GM21619 (cell line): ENCODE measurements at regions not wholly inside any gene's neighbourhood (a gene's known extent, or its start where the extent isn't known, plus 50 kb on each side); places are given as distances from the start of the nearest gene placed in this dataset.

Experiments used
- ATAC-seq: cut with Tn5 transposase; IDR thresholded peaks from one replicate; pipeline ENCODE4 v1.9.1; 2021; ENCODE audit not compliant: unreplicated experiment

DNA sequence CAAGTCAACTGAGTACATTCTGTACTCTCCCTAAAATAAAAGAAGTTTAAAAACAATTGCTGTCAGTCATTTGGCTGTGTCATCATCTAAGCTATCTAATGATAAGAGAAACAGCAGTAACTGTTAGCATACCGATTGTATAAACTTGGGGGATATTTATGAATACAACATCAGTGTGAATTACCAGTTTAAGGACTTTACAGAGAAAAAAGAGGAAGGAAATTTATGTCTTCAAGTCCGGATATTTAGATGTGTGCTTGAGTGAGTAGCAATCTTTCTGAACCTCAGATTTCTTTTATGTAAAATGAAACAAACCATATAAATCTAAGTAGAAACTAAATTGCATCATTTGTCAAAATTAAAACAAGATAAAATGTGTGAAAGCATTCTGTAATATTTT, 1557.0 kb downstream of the MRPL39 start:
- no peak for ATAC-seq

DNA sequence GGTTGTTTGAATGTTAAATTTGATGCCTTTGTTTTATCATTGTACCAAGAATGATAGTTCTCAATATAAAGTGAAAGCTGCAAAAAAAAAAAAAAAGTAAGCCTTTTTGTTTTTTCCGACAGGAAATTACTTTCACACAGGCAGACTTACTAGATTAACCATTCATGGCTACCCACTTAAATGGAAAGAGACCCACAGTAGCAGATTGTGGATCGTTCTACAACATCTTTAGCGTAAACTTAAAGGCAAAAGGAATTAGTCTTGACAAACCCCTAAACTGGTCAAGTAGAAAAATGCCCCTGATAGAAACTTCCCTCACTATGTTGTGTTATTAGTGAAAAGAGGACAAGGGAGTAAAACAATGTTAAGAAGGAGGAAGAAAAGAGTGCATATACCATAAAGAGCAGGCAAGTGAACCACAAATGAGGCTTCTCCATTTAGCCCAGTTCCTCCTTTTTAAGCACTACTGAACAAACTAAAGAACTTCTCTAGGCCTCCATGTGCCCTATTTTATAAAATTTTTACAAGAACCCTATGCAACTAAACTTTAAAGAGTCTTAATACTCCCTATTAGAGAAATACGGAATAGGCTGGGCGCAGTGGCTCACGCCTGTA, 1560.3 kb downstream of the MRPL39 start:
- ATAC-seq, result no peak

DNA sequence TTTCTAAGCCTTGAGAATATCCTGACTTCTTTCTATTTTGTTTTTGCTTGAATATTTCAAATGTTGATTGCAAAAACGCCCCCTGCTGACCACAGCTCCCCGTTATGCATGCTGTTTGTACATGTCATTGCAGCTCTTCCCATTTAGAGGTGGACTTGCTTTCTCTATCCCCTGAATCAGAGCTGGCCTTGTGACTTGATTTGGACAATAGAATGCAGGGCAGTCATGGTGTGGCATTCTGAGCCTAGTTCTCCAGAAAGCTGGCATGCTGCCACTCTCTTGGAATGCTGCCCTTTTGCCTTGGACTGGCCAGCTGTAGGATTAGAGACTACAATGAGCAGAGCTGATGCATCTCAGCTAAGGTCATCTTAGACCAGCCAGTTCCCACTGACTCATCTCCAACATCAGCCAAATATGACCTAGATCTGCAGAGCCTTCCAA, 1561.5 kb downstream of the MRPL39 start:
- no peak for ATAC-seq

DNA sequence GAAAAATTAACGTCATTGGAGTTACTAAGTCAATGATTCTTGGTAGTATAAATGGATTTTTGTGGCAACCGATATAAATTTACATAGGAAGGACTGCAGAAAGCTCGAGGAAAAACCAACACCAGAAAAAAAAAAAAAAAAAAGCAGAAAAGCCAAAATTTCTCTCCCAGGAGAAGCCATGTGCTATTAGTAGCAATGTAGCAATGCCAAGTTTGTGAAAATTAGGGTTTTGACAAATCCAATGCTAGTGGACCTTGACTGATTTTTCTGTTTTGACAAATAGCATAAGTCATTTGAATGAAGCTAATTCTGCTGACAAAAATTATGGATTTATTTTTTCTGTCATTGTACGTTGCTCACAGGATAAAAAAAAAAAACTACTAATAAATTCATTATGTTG, 1561.9 kb downstream of the MRPL39 start:
- ATAC-seq, result no peak

DNA sequence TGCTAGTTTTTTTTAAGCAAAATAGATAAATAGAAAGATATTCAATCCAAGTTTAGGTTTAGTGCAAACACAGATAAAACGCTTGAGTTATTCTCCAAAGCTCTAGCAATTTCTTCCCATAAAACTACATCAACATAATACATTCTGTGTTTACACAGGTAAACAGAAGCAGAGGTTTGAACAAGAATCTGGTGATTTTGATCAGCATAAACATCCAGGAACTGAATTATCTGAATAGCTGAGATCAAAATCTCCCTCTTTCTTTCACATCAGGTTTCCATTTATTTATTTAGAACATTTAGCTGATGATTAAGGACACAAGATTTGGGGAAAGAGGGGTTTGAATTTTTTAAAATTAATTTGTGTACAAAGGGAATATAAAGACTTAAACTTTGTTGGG, 1564.6 kb downstream of the MRPL39 start:
- ATAC-seq, result no peak

DNA sequence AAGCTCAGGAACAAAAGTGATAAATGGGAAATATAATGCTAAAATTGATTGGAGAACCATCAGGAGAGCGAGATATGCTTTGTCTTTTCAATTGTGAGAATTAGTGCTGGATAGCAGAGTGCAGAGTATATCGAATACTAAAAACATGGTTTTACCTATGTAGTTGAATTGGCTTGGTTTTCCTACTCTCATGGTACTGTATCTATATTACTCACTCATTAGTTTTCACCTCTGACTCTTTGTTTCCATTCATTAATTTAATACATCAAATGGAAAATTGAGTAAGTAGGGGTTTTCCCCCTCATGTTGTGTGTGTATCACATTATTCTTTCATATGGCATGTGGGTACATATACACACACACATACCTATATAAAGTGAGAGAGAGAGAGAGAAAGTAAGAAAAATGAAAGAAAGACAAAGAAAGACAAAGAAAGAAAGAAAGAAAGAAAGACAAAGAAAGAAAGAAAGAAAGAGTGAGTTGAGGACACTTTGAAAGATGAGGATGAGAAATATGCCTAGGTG, 1574.5 kb downstream of the MRPL39 start:
- ATAC-seq, result no peak

DNA sequence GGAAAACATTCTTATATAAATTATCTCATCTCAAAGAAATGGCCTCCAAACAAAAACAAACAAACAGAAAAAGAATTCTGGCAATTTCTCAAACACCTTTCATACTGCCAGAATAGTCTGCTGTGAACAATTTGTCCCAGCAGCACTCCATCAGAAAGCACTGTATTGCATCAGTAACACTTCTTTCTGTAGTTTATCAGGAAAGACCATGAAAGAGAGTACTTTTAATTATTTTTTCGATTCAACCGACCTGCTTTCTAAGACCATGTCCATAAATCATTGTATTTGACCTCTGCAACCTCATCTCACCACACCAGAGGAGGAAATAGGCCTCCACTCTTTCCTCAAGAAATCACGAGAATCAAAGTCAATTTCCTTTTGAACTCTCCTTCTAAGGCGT, 1579.9 kb downstream of the MRPL39 start:
- ATAC-seq, result no peak

DNA sequence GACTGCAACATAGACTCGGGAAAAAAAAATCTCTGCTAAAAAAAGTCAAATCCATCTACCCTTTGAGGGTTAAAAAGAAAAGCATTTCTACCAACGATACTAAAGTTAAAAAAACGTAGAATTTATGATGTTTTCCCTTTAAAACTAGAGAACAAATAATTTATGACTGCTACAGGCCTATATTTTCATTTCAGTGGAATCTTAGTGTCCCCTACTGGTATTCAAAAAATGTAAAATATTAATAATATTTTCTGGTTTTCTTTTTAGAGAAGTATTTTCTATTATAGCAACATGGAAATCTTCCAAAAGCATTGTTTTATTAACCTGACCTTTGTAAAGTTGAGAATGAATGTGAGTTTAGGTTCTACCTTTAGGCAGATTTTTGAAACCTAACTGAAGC, 1582.2 kb downstream of the MRPL39 start:
- no peak for ATAC-seq

DNA sequence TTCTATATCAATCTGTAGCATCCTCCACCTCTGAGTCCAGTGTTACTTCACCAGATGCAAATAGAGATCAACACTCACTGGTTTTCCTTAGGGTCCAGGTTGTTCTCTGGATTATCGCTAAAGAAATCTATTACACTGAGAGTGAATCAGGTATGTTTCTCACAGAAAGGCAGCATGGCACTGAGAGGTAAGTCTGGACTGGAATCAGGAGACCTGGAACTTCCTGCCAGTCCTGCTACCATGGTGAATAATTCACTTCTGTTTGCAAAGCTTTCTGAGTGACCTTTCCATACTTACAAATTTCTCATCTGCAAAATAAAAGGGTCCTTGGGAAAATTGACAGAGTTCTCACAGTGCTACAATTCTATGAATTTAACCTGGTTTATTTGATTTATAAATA, 1583.3 kb downstream of the MRPL39 start:
- no peak for ATAC-seq

DNA sequence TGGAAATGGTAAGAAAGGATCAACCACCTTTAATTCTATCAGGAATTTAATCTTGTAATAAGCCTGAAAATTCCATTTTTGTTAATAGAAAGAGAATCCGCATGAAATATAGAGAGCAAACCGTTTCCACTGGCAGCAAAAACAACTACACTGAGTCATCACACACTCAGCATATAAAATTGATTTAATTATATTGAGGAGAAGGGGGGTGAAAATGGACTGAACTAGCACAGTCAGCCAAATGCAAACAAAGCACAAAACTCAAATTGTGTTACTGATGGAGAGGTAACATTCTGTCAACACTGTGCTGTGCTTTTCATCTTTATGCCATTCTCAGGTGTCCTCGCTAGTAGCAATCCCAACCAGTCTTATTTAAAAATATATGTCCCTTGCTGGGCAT, 1583.9 kb downstream of the MRPL39 start:
- ATAC-seq, result no peak

DNA sequence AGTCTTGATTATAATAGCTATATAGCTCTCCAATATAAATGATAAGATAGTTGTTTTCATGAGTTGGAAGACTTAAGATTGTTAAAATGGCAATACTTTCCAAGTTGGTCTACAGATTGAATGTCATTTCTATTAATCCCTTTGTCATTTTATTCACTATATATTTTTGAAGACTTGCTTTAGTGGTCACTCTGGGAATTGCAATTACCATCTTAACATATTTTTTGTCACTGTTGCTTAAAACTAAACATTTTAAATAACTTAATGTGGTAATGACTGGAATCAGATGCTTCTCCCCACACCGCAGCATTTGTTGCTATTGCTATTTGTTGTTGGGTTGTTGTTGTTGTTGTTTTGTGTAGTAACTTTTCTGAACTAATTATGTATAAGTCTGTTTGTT, 1592.9 kb downstream of the MRPL39 start:
- no peak for ATAC-seq

DNA sequence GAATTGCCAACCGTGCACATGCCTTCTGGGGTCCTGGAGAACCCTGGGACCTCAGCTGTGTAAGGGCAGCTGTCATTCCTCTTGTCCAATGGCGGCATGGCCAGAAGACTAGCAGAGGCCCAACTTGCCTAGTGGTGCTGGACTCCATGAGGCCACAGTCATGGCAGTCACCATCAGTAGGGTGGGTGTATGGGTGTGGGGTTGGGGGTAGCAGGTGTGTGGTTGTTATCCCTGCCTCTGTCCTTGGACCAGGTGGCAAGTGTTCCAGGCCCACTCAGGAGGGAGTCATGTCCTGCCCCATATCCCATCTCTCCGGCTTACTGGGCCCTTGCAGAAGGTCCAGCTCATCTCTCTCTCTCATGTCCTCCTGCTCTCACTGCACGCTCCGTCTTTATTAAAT, 1596.2 kb downstream of the MRPL39 start:
- ATAC-seq, result no peak

DNA sequence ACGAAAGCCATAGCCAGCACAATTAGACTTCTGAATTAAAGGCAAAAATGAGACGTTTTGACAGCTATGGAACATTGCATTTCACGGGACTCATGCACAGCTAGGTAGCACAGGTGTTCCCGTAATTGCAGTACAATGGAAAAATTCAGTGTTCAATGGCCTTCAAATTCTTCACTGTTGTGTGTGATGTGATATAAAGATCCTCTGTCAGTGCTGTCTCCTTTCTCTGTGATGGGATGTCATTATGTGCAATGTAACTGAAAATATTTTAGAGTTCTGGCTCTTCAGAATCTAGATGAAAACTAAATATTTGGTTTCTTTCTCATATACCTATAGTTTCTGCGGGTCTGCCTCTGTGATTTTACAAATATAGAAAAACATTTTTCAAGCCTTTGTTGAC, 1599.7 kb downstream of the MRPL39 start:
- ATAC-seq, result no peak

DNA sequence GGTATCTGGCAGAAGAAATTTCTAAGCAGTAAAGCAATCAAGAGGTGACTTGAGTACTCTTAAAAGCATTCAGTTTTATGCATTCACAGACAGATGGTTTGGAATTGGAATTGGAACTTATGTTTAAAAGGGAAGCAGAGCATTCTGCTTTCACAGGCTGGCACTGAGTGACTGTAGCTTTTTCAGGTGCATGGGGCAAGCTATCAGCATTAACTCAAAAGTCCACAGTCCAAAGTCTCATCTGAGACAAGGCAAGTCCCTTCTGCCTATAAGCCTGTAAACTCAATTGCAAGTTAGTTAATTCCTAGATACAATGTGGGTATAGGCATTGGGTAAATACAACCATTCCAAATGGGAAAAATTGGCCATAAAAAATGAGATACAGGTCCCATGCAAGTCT, 1620.3 kb downstream of the MRPL39 start:
- ATAC-seq, result no peak

DNA sequence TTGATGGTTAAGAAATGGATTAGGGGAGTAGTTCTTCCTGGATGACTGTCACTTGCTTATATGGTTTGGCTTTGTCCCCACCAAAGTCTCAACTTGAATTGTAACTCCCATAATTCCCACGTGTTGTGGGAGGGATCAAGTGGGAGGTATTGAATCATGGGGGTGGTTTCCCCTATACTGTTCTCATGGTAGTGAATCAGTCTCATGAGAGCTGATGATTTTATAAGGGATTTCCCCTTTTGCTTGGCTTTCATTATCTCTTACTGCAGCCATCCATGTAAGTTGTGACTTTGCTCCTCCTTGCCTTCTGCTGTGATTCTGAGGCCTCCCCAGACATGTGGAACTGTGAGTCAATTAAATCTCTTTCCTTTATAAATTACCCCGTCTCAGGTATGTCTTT, 1621.1 kb downstream of the MRPL39 start:
- ATAC-seq, result no peak

DNA sequence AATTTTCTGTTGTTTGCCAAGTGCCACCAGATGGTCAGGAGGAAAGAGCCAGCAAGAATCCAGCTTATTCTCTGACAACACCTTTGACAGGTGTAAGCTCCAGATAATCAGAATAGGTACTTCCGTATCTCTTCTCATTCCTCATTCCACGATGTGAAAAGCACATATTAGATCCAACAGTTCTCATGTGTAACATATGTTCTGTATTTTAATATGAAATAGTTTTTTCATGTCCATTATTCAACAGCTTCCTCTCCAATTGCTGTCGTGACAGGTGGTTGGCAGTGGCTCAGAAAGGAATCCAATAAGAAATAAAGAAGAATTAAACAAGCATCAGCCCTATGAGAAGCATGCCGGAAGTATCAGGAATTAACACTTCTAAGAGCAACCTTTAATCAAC, 1624.7 kb downstream of the MRPL39 start:
- no peak for ATAC-seq

DNA sequence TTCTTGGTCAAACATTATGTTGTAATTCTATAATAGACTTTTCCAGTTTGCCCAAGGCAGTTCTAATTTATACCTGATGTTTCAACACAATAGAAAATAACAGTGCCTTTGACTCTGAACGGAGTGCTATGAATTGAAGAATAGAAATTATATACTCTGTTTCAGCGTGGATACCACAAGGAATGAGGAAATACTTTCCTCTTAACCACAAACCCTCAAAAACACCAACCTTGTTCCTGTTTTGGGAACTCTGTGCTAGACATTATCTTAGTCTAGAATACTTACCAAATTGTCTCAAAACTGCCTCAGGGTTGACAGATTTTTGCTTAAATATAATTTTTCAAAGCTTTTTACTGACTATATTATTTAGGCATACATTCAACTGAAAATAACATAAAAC, 1629.3 kb downstream of the MRPL39 start:
- ATAC-seq, result no peak

DNA sequence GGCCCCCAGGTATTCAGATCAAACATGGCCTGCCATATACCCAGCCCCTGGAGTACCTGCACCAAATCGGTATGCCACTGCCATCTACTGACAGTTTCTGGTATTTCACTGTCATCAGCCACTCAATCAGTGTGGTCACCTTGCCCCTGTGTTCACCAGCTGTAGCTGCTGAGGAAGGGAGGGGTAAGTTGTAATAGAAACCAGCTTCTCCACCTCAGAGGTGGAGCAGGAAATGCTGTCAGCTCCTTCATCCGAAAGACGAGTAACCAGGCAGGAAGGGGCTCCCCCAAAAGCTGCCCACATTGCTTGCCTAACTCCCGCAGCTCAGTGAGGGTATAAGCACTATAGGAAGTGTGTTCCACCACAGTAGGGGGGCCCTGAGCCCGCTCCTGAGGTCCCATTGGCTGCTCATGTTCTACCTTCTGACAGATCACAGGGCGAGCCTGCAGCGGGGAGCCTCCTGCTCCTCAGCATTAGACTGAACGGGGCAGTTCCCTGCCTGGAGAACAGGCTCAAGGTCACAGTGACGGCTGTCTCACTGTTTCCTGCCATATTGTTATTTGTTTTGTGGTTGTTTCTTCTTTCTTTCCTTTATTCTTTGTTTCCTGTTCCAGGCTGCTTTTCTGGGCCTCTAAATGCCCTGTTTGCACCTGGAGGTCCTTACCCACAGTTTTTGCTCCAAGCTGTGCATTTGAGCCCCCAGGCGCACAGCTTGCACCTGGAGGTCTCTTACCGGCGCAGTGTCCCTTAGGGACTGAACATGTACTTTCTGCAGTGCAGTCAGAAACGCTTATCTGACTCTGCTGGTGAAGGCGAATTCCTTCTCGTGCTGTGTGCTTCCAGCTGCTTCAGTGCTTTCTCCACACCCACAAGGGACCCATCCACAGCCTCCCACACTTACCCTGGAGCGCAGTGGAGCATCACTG, 1638.3 kb downstream of the MRPL39 start:
- ATAC-seq, result peak; percentile 92

DNA sequence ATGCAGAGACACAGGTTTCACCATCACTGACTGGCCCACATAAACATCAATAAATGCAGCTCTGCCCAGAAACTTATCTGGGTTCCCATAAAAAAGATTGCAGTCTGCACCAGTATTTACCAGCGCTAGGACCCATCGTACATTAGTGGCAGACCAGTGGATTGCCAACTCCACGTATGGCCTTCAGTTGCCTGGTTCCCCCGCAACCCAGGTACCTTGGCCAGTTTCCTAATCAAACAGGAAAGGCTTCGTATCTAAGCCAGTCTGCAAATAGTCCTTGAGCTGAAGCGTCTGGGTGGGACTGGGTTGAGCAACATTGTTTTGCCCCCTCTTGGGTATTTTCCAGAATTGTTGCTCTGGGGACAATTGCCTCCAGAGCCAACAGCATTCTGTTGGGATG, 1639.3 kb downstream of the MRPL39 start:
- ATAC-seq, result no peak

DNA sequence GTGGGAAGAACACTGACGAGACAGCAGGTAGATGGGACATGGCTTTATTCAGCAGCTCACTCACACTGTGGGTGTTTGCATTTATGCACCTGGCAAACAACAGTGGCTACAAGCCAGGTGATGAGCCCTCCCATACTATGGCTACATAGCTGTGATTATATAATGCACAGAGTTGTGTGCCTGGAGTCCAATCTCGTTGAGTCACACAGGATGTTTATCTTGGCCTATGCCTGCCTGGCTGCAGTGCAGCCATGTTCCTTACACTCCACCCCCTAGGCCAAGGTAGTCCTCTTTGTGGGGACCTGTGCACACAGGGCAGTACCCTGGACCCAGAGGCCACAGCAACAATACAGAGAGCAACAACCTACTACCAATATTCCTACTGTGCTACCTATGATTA, 1643.8 kb downstream of the MRPL39 start:
- no peak for ATAC-seq

DNA sequence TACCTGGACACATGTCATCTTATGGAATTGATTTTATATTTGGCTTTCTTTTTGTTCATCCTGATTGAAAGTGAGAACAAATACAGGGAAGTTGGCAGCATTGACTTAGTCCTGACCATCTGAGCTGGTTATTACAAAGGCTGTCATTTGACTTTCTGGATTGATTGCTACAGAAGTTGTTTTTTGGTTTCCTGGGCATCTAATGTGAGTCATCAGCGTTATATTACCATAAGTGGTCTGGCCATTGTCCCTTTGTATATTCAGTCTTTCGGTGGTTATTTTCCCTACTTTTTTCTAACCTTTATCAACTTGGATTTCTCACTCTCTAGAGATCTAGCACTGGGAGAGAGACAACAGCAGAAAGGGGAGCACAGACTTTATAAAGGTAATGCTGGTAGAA, 1646.5 kb downstream of the MRPL39 start:
- ATAC-seq, result no peak

DNA sequence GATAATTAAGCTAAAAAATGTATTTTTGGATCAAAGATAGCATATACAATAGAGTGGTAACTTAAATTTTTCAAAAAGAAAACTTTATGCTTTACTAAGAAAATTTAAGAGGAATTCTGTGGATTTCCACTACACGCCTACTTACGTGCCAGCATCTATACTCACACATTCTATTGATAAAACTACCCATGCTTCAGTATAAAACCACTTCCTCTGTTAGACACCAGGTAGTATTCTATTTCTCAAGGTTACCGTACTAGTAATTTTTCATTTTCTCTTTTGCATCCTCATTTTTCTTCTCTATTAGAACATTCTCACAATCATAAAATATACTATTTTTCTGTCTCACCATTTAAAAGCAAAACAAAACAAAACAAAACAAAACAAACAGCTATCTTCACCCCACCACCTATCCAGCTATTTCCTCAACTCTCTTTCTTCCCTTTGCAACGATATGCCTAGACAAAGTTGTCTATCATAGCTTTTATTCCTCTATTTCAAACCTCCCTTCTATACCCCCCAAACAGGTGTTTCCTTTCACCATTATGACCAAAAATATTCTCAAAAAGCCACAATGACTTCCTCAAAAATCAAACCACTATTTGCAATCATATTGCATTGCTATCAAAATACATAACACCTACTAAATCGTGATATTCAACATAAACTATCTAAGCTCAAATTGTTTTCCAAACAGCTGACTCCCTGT, 1652.0 kb downstream of the MRPL39 start:
- no peak for ATAC-seq
